AG10803 (cell line): ENCODE measurements at regions not wholly inside any gene's neighbourhood (a gene's known extent, or its start where the extent isn't known, plus 50 kb on each side); places are given as distances from the start of the nearest gene placed in this dataset.
A peak's percentile ranks its signal among the peaks of the same experiment; 100 is the strongest.

Experiments
- DNase-seq: peaks from one replicate; pipeline ENCODE4 v3.0.0; 2010; ENCODE audit warnings: low read depth
- H3K4me3 ChIP-seq: 2 replicates; pipeline ENCODE4 v1.5.1; 2011; ENCODE audit warnings: mild to moderate bottlenecking, low read length, control low read depth
- CTCF ChIP-seq: conservative IDR thresholded peaks from 2 replicates; pipeline ENCODE4 v1.5.1; 2011; ENCODE audit warnings: mild to moderate bottlenecking, low read length, control low read depth, inconsistent platforms

GRCh38 chr5:74916831-74917710, 50.9 kb upstream of the FAM169A start:
- no peak for TF ChIP-seq CTCF
- DNase-seq: peak; percentile 17
- no peak overlapping the region for H3K4me3 ChIP-seq
